Endothelial cell of umbilical vein (primary cell): ENCODE measurements at regions not wholly inside any gene's neighbourhood (a gene's known extent, or its start where the extent isn't known, plus 50 kb on each side); places are given as distances from the start of the nearest gene placed in this dataset.

Source experiments
- BruUV-seq: library from RNA; stranded (reverse); fragments of 400-500 nt; replicated peaks from 2 replicates; lab custom pipeline; 2021; lab: Mats Ljungman, UMichigan
- CTCF ChIA-PET: fragments of 300-600, 350-600 bp; sonication (Branson Sonifier 250); formaldehyde crosslinking; loops from one replicate; lab custom pipeline; 2021; ENCODE audit warnings: antibody characterized with exemption, inconsistent platforms; lab: Charles Lee
- POLR2A ChIA-PET: fragments of 300-600, 350-600 bp; sonication (Branson Sonifier 250); formaldehyde crosslinking; loops from one replicate; lab custom pipeline; 2021; ENCODE audit warnings: antibody characterized with exemption, inconsistent platforms; lab: Charles Lee
- DNase-seq: peaks from one replicate; pipeline ENCODE4 v3.0.0-alpha.2; 2011; ENCODE audit warnings: low read depth, low spot score
- FAIRE-seq: peaks from 2 replicates; lab custom pipeline; 2011; peaks lifted over from hg19 to GRCh38; lab: Jason Lieb, UNC
- H2AFZ ChIP-seq: 2 replicates; pipeline ENCODE4 v1.6.0; 2012; ENCODE audit warnings: low read depth, low read length, control low read depth, inconsistent platforms
- H3K27ac ChIP-seq: 2 replicates; pipeline ENCODE4 v1.5.1; 2011; ENCODE audit warnings: low read depth, mild to moderate bottlenecking, control low read depth, low read length, moderate library complexity; ENCODE audit not compliant: insufficient read depth
- H3K27me3 ChIP-seq, 2 experiments: 2 replicates each; pipeline versions ENCODE4 v1.6.0 to v1.6.1; 2011; ENCODE audit warnings: low read length in 2 of 2, mixed read lengths in 1 of 2; ENCODE audit not compliant: control insufficient read depth in 2 of 2, insufficient read depth in 2 of 2
- H3K36me3 ChIP-seq, 2 experiments: 2 replicates in 1 of 2; 3 replicates in 1 of 2; pipeline ENCODE4 v1.5.1; 2011; ENCODE audit warnings: low read length in 2 of 2, mild to moderate bottlenecking in 1 of 2, moderate library complexity in 1 of 2; ENCODE audit not compliant: control insufficient read depth in 2 of 2, insufficient read depth in 2 of 2; ENCODE audit errors: extremely low read depth in 1 of 2
- H3K4me1 ChIP-seq: 3 replicates; pipeline ENCODE4 v1.5.1; 2011; ENCODE audit warnings: mild to moderate bottlenecking, low read length; ENCODE audit not compliant: control insufficient read depth, insufficient read depth; ENCODE audit errors: extremely low read depth
- H3K4me2 ChIP-seq: 2 replicates; pipeline ENCODE4 v1.6.1; 2011; ENCODE audit warnings: low read length, control low read depth, mixed read lengths; ENCODE audit not compliant: insufficient read depth
- H3K4me3 ChIP-seq, 3 experiments: fragments of 200-600 bp in 1 of 3; sonication (generic), shearing (Covaris generic) in 1 of 3; replicated peaks in 1 of 3; 2 replicates each; pipeline ENCODE4 v1.5.1; 2011 to 2016; ENCODE audit warnings: control low read depth in 3 of 3, low read length in 3 of 3, mild to moderate bottlenecking in 2 of 3, inconsistent platforms in 1 of 3, low read depth in 1 of 3, moderate library complexity in 1 of 3; ENCODE audit not compliant: insufficient read depth in 1 of 3
- H3K79me2 ChIP-seq: 2 replicates; pipeline ENCODE4 v1.6.0; 2012; ENCODE audit warnings: low read length, inconsistent platforms; ENCODE audit not compliant: control insufficient read depth, insufficient read depth
- H3K9ac ChIP-seq: replicated peaks from 2 replicates; pipeline ENCODE3; 2011; ENCODE audit warnings: low read length, control low read depth; ENCODE audit not compliant: insufficient read depth; ENCODE audit errors: extremely low read depth
- H3K9me1 ChIP-seq: replicated peaks from 3 replicates; pipeline ENCODE4 v1.6.0; 2011; ENCODE audit warnings: mild to moderate bottlenecking, low read length; ENCODE audit not compliant: control insufficient read depth, insufficient read depth; ENCODE audit errors: extremely low read depth
- H3K9me3 ChIP-seq: replicated peaks from 2 replicates; pipeline ENCODE4 v1.5.1; 2012; ENCODE audit warnings: low read length, inconsistent platforms; ENCODE audit not compliant: control insufficient read depth, insufficient read depth
- H4K20me1 ChIP-seq: replicated peaks from 2 replicates; pipeline ENCODE3; 2011; ENCODE audit warnings: mild to moderate bottlenecking, low read length; ENCODE audit not compliant: control insufficient read depth, insufficient read depth; ENCODE audit errors: extremely low read depth
- EZH2 ChIP-seq: IDR thresholded peaks from 2 replicates; pipeline ENCODE4 v1.6.1; 2012; ENCODE audit warnings: borderline replicate concordance, low read depth, mild to moderate bottlenecking, moderate library complexity, low read length, inconsistent platforms; ENCODE audit not compliant: severe bottlenecking
- FOS ChIP-seq: IDR thresholded peaks from 2 replicates; pipeline ENCODE4 v1.6.1; 2011; ENCODE audit warnings: mild to moderate bottlenecking, low read length, moderate library complexity, borderline replicate concordance; ENCODE audit not compliant: insufficient read depth
- GATA2 ChIP-seq: IDR thresholded peaks from 2 replicates; pipeline ENCODE4 v1.7.0; 2011; ENCODE audit warnings: low read depth, mild to moderate bottlenecking, moderate library complexity, mixed read lengths, low read length; ENCODE audit not compliant: insufficient read length, insufficient read depth
- JUN ChIP-seq: IDR thresholded peaks from 2 replicates; pipeline ENCODE4 v1.6.1; 2011; ENCODE audit warnings: borderline replicate concordance, low read depth; ENCODE audit not compliant: insufficient read length, insufficient read depth
- MYC ChIP-seq: IDR thresholded peaks from one replicate; pipeline ENCODE4 v1.6.1; 2011; ENCODE audit warnings: mild to moderate bottlenecking, low read depth, low read length
- POLR2A ChIP-seq: IDR thresholded peaks from 2 replicates; pipeline ENCODE4 v1.6.1; 2012; ENCODE audit warnings: low read depth, mild to moderate bottlenecking, control low read depth, low read length
- POLR2AphosphoS5 ChIP-seq: IDR thresholded peaks from 2 replicates; pipeline ENCODE4 v1.6.1; 2012; ENCODE audit warnings: low read depth, mild to moderate bottlenecking, control low read depth, low read length, moderate library complexity; ENCODE audit not compliant: insufficient read depth
- dilution Hi-C: fragments of 300-500 bp; cut with MboI; formaldehyde crosslinking; loops from one replicate; pipeline ENCODE4 v1.15.0; 2019; ENCODE audit warnings: low sequenced_read_pairs; ENCODE audit not compliant: extremely low pct_ligation_motif_present
- intact Hi-C: fragments of 100-400 bp; cut with micrococcal nuclease; formaldehyde crosslinking; loops from one replicate; pipeline ENCODE4 v1.10.0; 2022
- TF ChIP-seq, protein P1 (sequence below), 2 donors: IDR thresholded peaks; 1 replicate in 1 of 2; 2 replicates in 1 of 2; pipeline ENCODE4 v1.5.1; 2011; ENCODE audit warnings: low read length in 2 of 2, mild to moderate bottlenecking in 2 of 2, moderate library complexity in 2 of 2, control low read depth in 1 of 2, inconsistent platforms in 1 of 2, low read depth in 1 of 2; ENCODE audit not compliant: insufficient read depth in 1 of 2; ENCODE audit errors: extremely low read depth in 1 of 2
- TF ChIP-seq, protein P2 (sequence below): IDR thresholded peaks from 2 replicates; pipeline ENCODE4 v1.6.1; 2011; ENCODE audit not compliant: insufficient read depth, insufficient read length

DNA sequence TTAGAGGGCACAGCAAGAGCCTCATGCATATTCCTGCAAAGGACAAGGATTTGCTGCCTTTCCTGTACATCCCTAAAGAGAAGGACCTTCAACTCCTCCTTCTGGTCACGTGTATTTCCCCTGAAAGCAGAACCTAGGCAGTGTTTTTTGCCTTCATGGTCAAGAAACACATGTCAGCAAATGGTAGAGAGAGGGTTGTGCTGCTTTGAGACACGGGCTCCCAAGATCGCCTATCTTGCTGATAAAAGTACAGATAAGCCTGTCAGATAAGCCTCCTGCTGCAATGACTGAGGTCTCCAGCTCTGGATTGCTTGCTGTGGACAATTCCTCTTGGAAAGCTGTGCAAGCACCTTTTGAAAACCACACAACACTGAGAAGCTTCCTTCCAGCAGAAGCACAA lies 580.8 kb downstream of the CBLN4 start:
- no peak overlapping the region for H2AFZ ChIP-seq
- no peak for DNase-seq
- no peak for FAIRE-seq
- H3K9me3 ChIP-seq: peaks cover 3% of the 10 kb centered on the region
- no TSS peak for BruUV-seq
- no peaks in the 10 kb centered on the region for H3K4me1 ChIP-seq
- H3K4me3 ChIP-seq: no peak overlapping the region
- no peaks in the 10 kb centered on the region for H3K9me1 ChIP-seq
- CTCF ChIA-PET: no interaction called here
- dilution Hi-C loops: no loop called here
- POLR2A ChIA-PET: no interaction called here
- TF ChIP-seq POLR2A (no peak), FOS (no peak), MYC (no peak), EZH2 (no peak), JUN (no peak), POLR2AphosphoS5 (no peak), GATA2 (no peak)
- TF ChIP-seq, protein P1, sequence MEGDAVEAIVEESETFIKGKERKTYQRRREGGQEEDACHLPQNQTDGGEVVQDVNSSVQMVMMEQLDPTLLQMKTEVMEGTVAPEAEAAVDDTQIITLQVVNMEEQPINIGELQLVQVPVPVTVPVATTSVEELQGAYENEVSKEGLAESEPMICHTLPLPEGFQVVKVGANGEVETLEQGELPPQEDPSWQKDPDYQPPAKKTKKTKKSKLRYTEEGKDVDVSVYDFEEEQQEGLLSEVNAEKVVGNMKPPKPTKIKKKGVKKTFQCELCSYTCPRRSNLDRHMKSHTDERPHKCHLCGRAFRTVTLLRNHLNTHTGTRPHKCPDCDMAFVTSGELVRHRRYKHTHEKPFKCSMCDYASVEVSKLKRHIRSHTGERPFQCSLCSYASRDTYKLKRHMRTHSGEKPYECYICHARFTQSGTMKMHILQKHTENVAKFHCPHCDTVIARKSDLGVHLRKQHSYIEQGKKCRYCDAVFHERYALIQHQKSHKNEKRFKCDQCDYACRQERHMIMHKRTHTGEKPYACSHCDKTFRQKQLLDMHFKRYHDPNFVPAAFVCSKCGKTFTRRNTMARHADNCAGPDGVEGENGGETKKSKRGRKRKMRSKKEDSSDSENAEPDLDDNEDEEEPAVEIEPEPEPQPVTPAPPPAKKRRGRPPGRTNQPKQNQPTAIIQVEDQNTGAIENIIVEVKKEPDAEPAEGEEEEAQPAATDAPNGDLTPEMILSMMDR (IDR thresholded peaks at IDR 0.05; ENCODE audit: extremely low read depth in 1 of 2, insufficient read depth in 1 of 2, low read depth in 1 of 2, low read length in 2 of 2): no peak
- TF ChIP-seq, protein P2, sequence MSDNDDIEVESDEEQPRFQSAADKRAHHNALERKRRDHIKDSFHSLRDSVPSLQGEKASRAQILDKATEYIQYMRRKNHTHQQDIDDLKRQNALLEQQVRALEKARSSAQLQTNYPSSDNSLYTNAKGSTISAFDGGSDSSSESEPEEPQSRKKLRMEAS: no peak
- H3K9ac ChIP-seq: no peak overlapping the region
- H3K79me2 ChIP-seq: no peaks in the 10 kb centered on the region
- no peaks in the 10 kb centered on the region for H3K27me3 ChIP-seq
- no peak overlapping the region for H3K27ac ChIP-seq
- intact Hi-C loops: no loop called here
- H3K36me3 ChIP-seq: no peaks in the 10 kb centered on the region
- H4K20me1 ChIP-seq: no peaks in the 10 kb centered on the region
- no peak overlapping the region for H3K4me2 ChIP-seq
